ENCODE measurements at regions not wholly inside any gene's neighbourhood (a gene's known extent, or its start where the extent isn't known, plus 50 kb on each side); places are given as distances from the start of the nearest gene placed in this dataset.
"Not testable (repeated sequence)": the region's sequence is repeated elsewhere in the genome, so short reads cannot be mapped to it uniquely, and the experiment has no call there.

DNA sequence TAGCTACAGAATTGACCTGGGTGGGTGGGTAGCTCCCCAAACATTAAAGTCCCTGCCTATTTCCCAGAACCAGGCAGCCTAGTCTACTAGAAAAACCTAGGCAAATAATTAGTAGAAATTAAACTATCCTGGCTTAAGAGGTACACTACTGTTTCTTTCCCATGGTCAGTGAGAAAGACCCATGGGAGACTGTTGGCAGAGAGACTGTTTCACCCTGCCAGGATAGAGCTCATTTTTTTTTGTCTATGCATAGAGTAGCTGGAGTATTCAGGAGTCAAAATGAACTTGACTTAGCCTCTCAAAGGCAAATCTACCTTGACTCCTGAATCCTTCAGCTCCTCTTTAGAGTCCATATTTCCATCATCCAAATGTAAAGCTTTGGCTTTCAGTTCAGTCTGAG is 107.0 kb upstream of the AR start:
- TF ChIP-seq CTCF (conservative IDR thresholded peaks at IDR 0.05; ENCODE audit: low read length), result no peak
- no peak overlapping the region for H3K4me3 ChIP-seq (ENCODE audit: low read length)
- no peak for DNase-seq (ENCODE audit: low read depth)

GRCh38 chrX:67437821-67438220 is 106.0 kb upstream of the AR start:
- TF ChIP-seq CTCF (conservative IDR thresholded peaks at IDR 0.05; ENCODE audit: low read length), result no peak
- no peak for DNase-seq (ENCODE audit: low read depth)
- no peak overlapping the region for H3K4me3 ChIP-seq (ENCODE audit: low read length)

GRCh38 chrX:67475259-67475658 is 68.6 kb upstream of the AR start:
- not testable (repeated sequence) for H3K4me3 ChIP-seq (ENCODE audit: low read length); DNase-seq (ENCODE audit: low read depth)

DNA sequence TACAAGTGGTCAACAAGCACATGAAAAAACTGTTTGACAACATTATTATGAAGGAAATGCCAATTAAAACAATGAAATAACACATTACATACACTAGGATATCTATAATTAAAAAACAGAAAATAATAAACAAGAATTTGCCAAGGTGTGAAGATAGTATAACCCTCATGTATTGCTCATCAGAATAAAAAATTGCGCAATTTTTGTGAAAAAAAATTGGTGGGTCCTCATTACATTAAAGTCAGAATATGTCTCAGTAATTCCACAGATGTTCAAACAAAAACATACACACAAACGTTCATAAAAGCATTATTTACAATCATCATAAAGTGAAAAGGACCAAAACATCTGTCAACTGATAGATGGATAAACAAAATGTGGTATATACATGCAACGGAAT is 63.0 kb upstream of the AR start:
- no peak for DNase-seq (ENCODE audit: low read depth)
- no peak for TF ChIP-seq CTCF (conservative IDR thresholded peaks at IDR 0.05; ENCODE audit: low read length)
- H3K4me3 ChIP-seq (ENCODE audit: low read length), result no peak overlapping the region

All from AG10803 (cell line).